ENCODE measurements at regions not wholly inside any gene's neighbourhood (a gene's known extent, or its start where the extent isn't known, plus 50 kb on each side); places are given as distances from the start of the nearest gene placed in this dataset.
"Not testable (repeated sequence)": the region's sequence is repeated elsewhere in the genome, so short reads cannot be mapped to it uniquely, and the experiment has no call there.

- no peak for DNase-seq
Measured at GRCh38 chr3:72660270-72661114, 187.8 kb downstream of the SHQ1 start.

GRCh38 chr3:72659596-72659995 is 188.6 kb downstream of the SHQ1 start:
- DNase-seq, result no peak

- no peak for DNase-seq
Measured at GRCh38 chr3:72659188-72659587, 189.1 kb downstream of the SHQ1 start.

- DNase-seq, result no peak
Measured at GRCh38 chr3:72658466-72659100, 189.7 kb downstream of the SHQ1 start.

GRCh38 chr3:72657666-72658065 is 190.6 kb downstream of the SHQ1 start:
- no peak for DNase-seq

GRCh38 chr3:72655723-72656122 is 192.5 kb downstream of the SHQ1 start:
- DNase-seq, result no peak

GRCh38 chr3:72655131-72655551 is 193.1 kb downstream of the SHQ1 start:
- no peak for DNase-seq

GRCh38 chr3:72652395-72652794 is 195.8 kb downstream of the SHQ1 start:
- no peak for DNase-seq

- DNase-seq, result no peak
Measured at GRCh38 chr3:72651498-72651897, 196.7 kb downstream of the SHQ1 start.

- no peak for DNase-seq
Measured at GRCh38 chr3:72646263-72646662, 202.0 kb downstream of the SHQ1 start.

GRCh38 chr3:72643635-72644034 is 204.6 kb downstream of the SHQ1 start:
- not testable (repeated sequence) for DNase-seq

GRCh38 chr3:72641684-72642083 is 206.6 kb downstream of the SHQ1 start:
- no peak for DNase-seq

GRCh38 chr3:72641072-72641471 is 207.2 kb downstream of the SHQ1 start:
- DNase-seq, result no peak

- DNase-seq, result no peak
Measured at GRCh38 chr3:72636969-72637597, 211.2 kb downstream of the SHQ1 start.

- no peak for DNase-seq
Measured at GRCh38 chr3:72635551-72635950, 212.7 kb downstream of the SHQ1 start.

- DNase-seq, result no peak
Measured at GRCh38 chr3:72634128-72634527, 214.1 kb downstream of the SHQ1 start.

- DNase-seq, result no peak
Measured at GRCh38 chr3:72633534-72633933, 214.7 kb downstream of the SHQ1 start.

GRCh38 chr3:72633121-72633520 is 215.1 kb downstream of the SHQ1 start:
- no peak for DNase-seq

- DNase-seq, result no peak
Measured at GRCh38 chr3:72632129-72632528, 216.1 kb downstream of the SHQ1 start.

- no peak for DNase-seq
Measured at GRCh38 chr3:72630969-72631344, 217.3 kb downstream of the SHQ1 start.

- no peak for DNase-seq
Measured at GRCh38 chr3:72630327-72630968, 217.8 kb downstream of the SHQ1 start.

- DNase-seq, result no peak
Measured at GRCh38 chr3:72629191-72629631, 219.0 kb downstream of the SHQ1 start.

- no peak for DNase-seq
Measured at GRCh38 chr3:72628065-72628464, 220.2 kb downstream of the SHQ1 start.

Data from activated gamma-delta T cell (primary cell).